ENCODE measurements at regions not wholly inside any gene's neighbourhood (a gene's known extent, or its start where the extent isn't known, plus 50 kb on each side); places are given as distances from the start of the nearest gene placed in this dataset.

GRCh38 chr6:48200869-48201390 lies 89.9 kb upstream of the PTCHD4 start:
- DNase-seq, result no peak

GRCh38 chr6:48199499-48199898 lies 88.5 kb upstream of the PTCHD4 start:
- DNase-seq, result no peak

GRCh38 chr6:48197941-48198340 lies 86.9 kb upstream of the PTCHD4 start:
- no peak for DNase-seq

GRCh38 chr6:48194596-48195295 lies 83.7 kb upstream of the PTCHD4 start:
- no peak for DNase-seq

- no peak for DNase-seq
Observed at GRCh38 chr6:48188158-48188557, 77.2 kb upstream of the PTCHD4 start.

- no peak for DNase-seq
Observed at GRCh38 chr6:48186746-48187145, 75.7 kb upstream of the PTCHD4 start.

- DNase-seq, result no peak
Observed at GRCh38 chr6:48184648-48185047, 73.7 kb upstream of the PTCHD4 start.

- no peak for DNase-seq
Observed at GRCh38 chr6:48183811-48184605, 73.0 kb upstream of the PTCHD4 start.

- no peak for DNase-seq
Observed at GRCh38 chr6:48183178-48183577, 72.2 kb upstream of the PTCHD4 start.

- DNase-seq, result no peak
Observed at GRCh38 chr6:48178700-48179099, 67.7 kb upstream of the PTCHD4 start.

GRCh38 chr6:48177786-48178185 lies 66.8 kb upstream of the PTCHD4 start:
- DNase-seq, result no peak

GRCh38 chr6:48176645-48177308 lies 65.8 kb upstream of the PTCHD4 start:
- DNase-seq, result no peak

- DNase-seq, result no peak
Observed at GRCh38 chr6:48169635-48170034, 58.6 kb upstream of the PTCHD4 start.

Data from right forelimb (tissue), 1 donor.